IMR-90 (cell line): ENCODE measurements at regions not wholly inside any gene's neighbourhood (a gene's known extent, or its start where the extent isn't known, plus 50 kb on each side); places are given as distances from the start of the nearest gene placed in this dataset.

ENCODE experiments used
- ATAC-seq: fragments of 200-7000 bp; cut with Tn5 transposase; 2 replicates; pipeline ENCODE4 v1.9.1; 2020; ENCODE audit warnings: low read depth, mild to moderate bottlenecking, moderate library complexity
- BruUV-seq: library from RNA; stranded (reverse); fragments of 400-500 nt; replicated peaks from 2 replicates; lab custom pipeline; 2021; lab: Mats Ljungman, UMichigan
- CTCF ChIA-PET: fragments of 300-600 bp; formaldehyde crosslinking; extraction: SDS; loops from one replicate; lab custom pipeline; 2021; ENCODE audit warnings: antibody characterized with exemption; lab: Yijun Ruan, JAX
- POLR2A ChIA-PET: fragments of 300-600 bp; sonication (Branson Sonifier 250); formaldehyde crosslinking; loops from one replicate; lab custom pipeline; 2022; ENCODE audit warnings: antibody characterized with exemption; ENCODE audit not compliant: unreplicated experiment; lab: Charles Lee
- DNase-seq: peaks from one replicate; pipeline ENCODE4 v3.0.0; 2013
- H2AFZ ChIP-seq: replicated peaks from 2 replicates; pipeline ENCODE3; 2013; ENCODE audit warnings: low read length, mild to moderate bottlenecking; ENCODE audit not compliant: poor library complexity
- H2AK5ac ChIP-seq: 2 replicates; pipeline ENCODE4 v1.6.1; 2013; ENCODE audit warnings: low read depth, low read length, inconsistent platforms
- H2AK9ac ChIP-seq: replicated peaks from 2 replicates; pipeline ENCODE3; 2013; ENCODE audit warnings: mild to moderate bottlenecking, low read depth, low read length, moderate library complexity; ENCODE audit not compliant: poor library complexity
- H2BK120ac ChIP-seq: 2 replicates; pipeline ENCODE4 v1.6.1; 2013; ENCODE audit warnings: low read depth, low read length, inconsistent platforms
- H2BK15ac ChIP-seq: 3 replicates; pipeline ENCODE4 v1.6.1; 2013; ENCODE audit warnings: low read depth, low read length, inconsistent platforms
- H2BK20ac ChIP-seq: 2 replicates; pipeline ENCODE4 v1.6.1; 2013; ENCODE audit warnings: low read depth, mild to moderate bottlenecking, inconsistent platforms, low read length, moderate library complexity
- H2BK5ac ChIP-seq: 2 replicates; pipeline ENCODE4 v1.6.1; 2013; ENCODE audit warnings: mild to moderate bottlenecking, low read depth, low read length, inconsistent platforms; ENCODE audit not compliant: poor library complexity, severe bottlenecking
- H3K14ac ChIP-seq: replicated peaks from 2 replicates; pipeline ENCODE4 v1.6.1; 2013; ENCODE audit warnings: low read depth, low read length, inconsistent platforms
- H3K18ac ChIP-seq: 2 replicates; pipeline ENCODE4 v1.6.1; 2013; ENCODE audit warnings: low read depth, low read length, control low read depth
- H3K23ac ChIP-seq: 2 replicates; pipeline ENCODE4 v1.6.1; 2013; ENCODE audit warnings: low read depth, low read length, inconsistent platforms
- H3K27ac ChIP-seq: 2 replicates; pipeline ENCODE4 v1.5.1; 2013; ENCODE audit warnings: mild to moderate bottlenecking, control low read depth, low read length; ENCODE audit not compliant: insufficient read depth
- H3K27me3 ChIP-seq: 2 replicates; pipeline ENCODE4 v1.6.1; 2013; ENCODE audit warnings: low read length; ENCODE audit not compliant: control insufficient read depth, insufficient read depth
- H3K36me3 ChIP-seq: 2 replicates; pipeline ENCODE4 v1.6.1; 2013; ENCODE audit warnings: low read length, mixed read lengths; ENCODE audit not compliant: control insufficient read depth, insufficient read depth
- H3K4ac ChIP-seq: 2 replicates; pipeline ENCODE4 v1.6.1; 2013; ENCODE audit warnings: low read depth, low read length, inconsistent platforms
- H3K4me1 ChIP-seq: 2 replicates; pipeline ENCODE4 v1.6.1; 2013; ENCODE audit warnings: low read length, mixed read lengths; ENCODE audit not compliant: control insufficient read depth, insufficient read depth
- H3K4me2 ChIP-seq: 2 replicates; pipeline ENCODE4 v1.6.1; 2013; ENCODE audit warnings: low read depth, mild to moderate bottlenecking, control low read depth, low read length, moderate library complexity
- H3K4me3 ChIP-seq: 2 replicates; pipeline ENCODE4 v1.5.1; 2013; ENCODE audit warnings: low read depth, mild to moderate bottlenecking, control low read depth, low read length, moderate library complexity; ENCODE audit not compliant: insufficient read depth
- H3K56ac ChIP-seq: 2 replicates; pipeline ENCODE4 v1.6.1; 2013; ENCODE audit warnings: low read length, inconsistent platforms; ENCODE audit not compliant: insufficient read depth; ENCODE audit errors: extremely low read depth
- H3K79me1 ChIP-seq, 2 experiments: 2 replicates each; pipeline ENCODE4 v1.6.1; 2013; ENCODE audit warnings: low read length in 2 of 2, inconsistent platforms in 1 of 2, low read depth in 1 of 2
- H3K9ac ChIP-seq: 2 replicates; pipeline ENCODE4 v1.6.1; 2013; ENCODE audit warnings: low read depth, low read length, control low read depth
- H3K9me1 ChIP-seq: 2 replicates; pipeline ENCODE4 v1.6.1; 2013; ENCODE audit warnings: low read length, inconsistent platforms; ENCODE audit not compliant: insufficient read depth
- H3K9me3 ChIP-seq: 2 replicates; pipeline ENCODE4 v1.6.1; 2013; ENCODE audit warnings: low read length; ENCODE audit not compliant: control insufficient read depth, insufficient read depth
- H4K20me1 ChIP-seq: 2 replicates; pipeline ENCODE4 v1.6.1; 2013; ENCODE audit warnings: low read length, inconsistent platforms; ENCODE audit not compliant: insufficient read depth
- H4K5ac ChIP-seq: 2 replicates; pipeline ENCODE4 v1.6.1; 2013; ENCODE audit warnings: mild to moderate bottlenecking, low read depth, low read length, control low read depth
- H4K8ac ChIP-seq, 2 experiments: 2 replicates each; pipeline ENCODE4 v1.6.1; 2013; ENCODE audit warnings: low read depth in 2 of 2, low read length in 2 of 2, control low read depth in 1 of 2, inconsistent platforms in 1 of 2
- H4K91ac ChIP-seq: 2 replicates; pipeline ENCODE4 v1.6.1; 2013; ENCODE audit warnings: low read depth, low read length, inconsistent platforms; ENCODE audit not compliant: insufficient read depth
- ELK1 ChIP-seq: fragments of 150-350 bp; IDR thresholded peaks from 2 replicates; pipeline ENCODE4 v1.6.1; 2016; ENCODE audit warnings: low read depth, mild to moderate bottlenecking, low read length, moderate library complexity, borderline replicate concordance
- FOS ChIP-seq: fragments of 150-350 bp; IDR thresholded peaks from 2 replicates; pipeline ENCODE4 v1.6.1; 2016; ENCODE audit warnings: low read depth, low read length
- MAFK ChIP-seq: IDR thresholded peaks from 2 replicates; pipeline ENCODE4 v1.6.1; 2012; ENCODE audit warnings: low read depth, low read length, improper control_type of control experiment
- MAZ ChIP-seq: IDR thresholded peaks from 2 replicates; pipeline ENCODE4 v1.6.1; 2012; ENCODE audit warnings: low read depth, mild to moderate bottlenecking, low read length, improper control_type of control experiment, moderate library complexity, borderline replicate concordance
- NFE2L2 ChIP-seq: fragments of 150-350 bp; IDR thresholded peaks from 2 replicates; pipeline ENCODE4 v1.6.1; 2016; ENCODE audit warnings: low read depth, mild to moderate bottlenecking, low read length
- RAD21 ChIP-seq: IDR thresholded peaks from 2 replicates; pipeline ENCODE4 v1.6.1; 2012; ENCODE audit warnings: low read length, improper control_type of control experiment
- RFX5 ChIP-seq: IDR thresholded peaks from 2 replicates; pipeline ENCODE4 v1.8.0; 2012; ENCODE audit warnings: low read depth, mild to moderate bottlenecking, low read length, moderate library complexity
- WGBS, 2 experiments: methylation state at CpG; one replicate each; pipeline versions ENCODE4 v1.1.5 to v1.1.7; 2013; ENCODE audit warnings: missing lambda C conversion rate in 2 of 2; ENCODE audit not compliant: insufficient read length in 1 of 2; ENCODE audit errors: extremely low coverage in 2 of 2; 5-methylcytosine and 5-hydroxymethylcytosine counted together
- dilution Hi-C: fragments of 300-500 bp; cut with HindIII; formaldehyde crosslinking; loops from one replicate; pipeline ENCODE4 v1.14.3; 2018; ENCODE audit warnings: low sequenced_read_pairs; ENCODE audit not compliant: unreplicated experiment
- in situ Hi-C: fragments of 300-500 bp; cut with MboI; formaldehyde crosslinking; loops from 3 replicates; pipeline ENCODE4 v1.14.3; 2019; ENCODE audit warnings: low sequenced_read_pairs, inconsistent platforms, mixed read lengths
- intact Hi-C: fragments of 100-400 bp; cut with micrococcal nuclease; formaldehyde crosslinking; loops from 2 replicates; pipeline ENCODE4 v1.10.0; 2022

DNA sequence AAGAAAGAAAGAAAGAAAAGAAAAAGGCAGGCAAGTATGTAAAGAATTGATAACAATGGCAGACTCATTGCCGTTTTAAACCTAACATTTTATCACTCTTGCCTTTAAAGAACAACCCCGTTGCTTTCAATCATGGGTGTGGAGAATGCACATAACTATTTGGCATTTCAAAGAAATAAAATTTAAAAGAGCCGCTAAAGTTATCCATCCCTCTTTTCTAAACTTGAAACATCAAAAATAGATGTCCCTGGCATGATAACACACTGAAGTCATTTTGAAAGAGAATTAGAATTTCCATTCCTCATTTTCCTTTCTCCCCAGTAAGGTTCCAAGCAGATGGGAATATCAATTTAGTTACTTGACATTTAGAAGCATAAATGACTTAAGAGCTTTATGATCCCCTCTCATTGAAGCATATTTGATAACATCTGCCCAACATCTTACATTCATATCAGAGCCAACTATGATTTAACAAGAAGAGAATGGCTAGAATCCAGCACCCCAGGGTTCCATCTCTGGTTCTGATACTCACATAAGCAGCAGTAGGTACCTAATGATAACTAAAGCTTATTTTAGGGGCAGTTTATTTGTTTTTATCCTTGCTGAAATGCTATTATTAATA lies 529.6 kb upstream of the LRRC4C start:
- dilution Hi-C loops = no loop called here
- H3K9me3 ChIP-seq = 0 out of 2 replicates have a peak, but pooled peaks cover 2% of the 10 kb centered on the region
- H4K91ac ChIP-seq = no peak overlapping the region
- H2AFZ ChIP-seq = no peak overlapping the region
- H3K36me3 ChIP-seq = no peaks in the 10 kb centered on the region
- no CpG with 5 or more reads among the region's 3 CpGs for WGBS, 2 experiments
- no peak overlapping the region for H3K18ac ChIP-seq
- H3K9ac ChIP-seq = no peak overlapping the region
- CTCF ChIA-PET = no interaction called here
- H4K8ac ChIP-seq = no peak overlapping the region
- H3K79me1 ChIP-seq = no peaks in the 10 kb centered on the region
- TF ChIP-seq MAFK = no peak
- no peak for TF ChIP-seq ELK1
- no peak for TF ChIP-seq MAZ
- no peak for TF ChIP-seq RAD21
- TF ChIP-seq FOS = no peak
- TF ChIP-seq RFX5 = no peak
- no peak for TF ChIP-seq NFE2L2
- no peaks in the 10 kb centered on the region for H3K27me3 ChIP-seq
- no peaks in the 10 kb centered on the region for H3K9me1 ChIP-seq
- no peak overlapping the region for H3K23ac ChIP-seq
- H3K14ac ChIP-seq = no peak overlapping the region
- H3K4me3 ChIP-seq = no peak overlapping the region
- no peak overlapping the region for H2BK5ac ChIP-seq
- no TSS peak for BruUV-seq
- H3K56ac ChIP-seq = no peak overlapping the region
- H2BK120ac ChIP-seq = no peak overlapping the region
- no peak overlapping the region for H3K27ac ChIP-seq
- in situ Hi-C loops = no loop called here
- intact Hi-C loops = no loop called here
- POLR2A ChIA-PET = no interaction called here
- no peak overlapping the region for H2AK5ac ChIP-seq
- no peaks in the 10 kb centered on the region for H4K20me1 ChIP-seq
- no peak overlapping the region for H3K4me2 ChIP-seq
- ATAC-seq (no peak), DNase-seq (no peak)
- H2BK15ac ChIP-seq = no peak overlapping the region
- no peak overlapping the region for H2AK9ac ChIP-seq
- no peaks in the 10 kb centered on the region for H3K4me1 ChIP-seq
- H3K4ac ChIP-seq = no peak overlapping the region
- no peak overlapping the region for H2BK20ac ChIP-seq
- H4K5ac ChIP-seq = no peak overlapping the region
